ENCODE measurements at regions not wholly inside any gene's neighbourhood (a gene's known extent, or its start where the extent isn't known, plus 50 kb on each side); places are given as distances from the start of the nearest gene placed in this dataset.

- H3K4me3 ChIP-seq = no peak overlapping the region
- H3K9me3 ChIP-seq (ENCODE audit: low read depth) = no peaks in the 10 kb centered on the region
- peaks cover 24% of the 10 kb centered on the region for H3K27me3 ChIP-seq
- H3K27ac ChIP-seq = no peak overlapping the region
- no peak for DNase-seq (ENCODE audit: low read depth in 1 of 2, low spot score in 1 of 2)
- no peaks in the 10 kb centered on the region for H3K36me3 ChIP-seq
- H3K4me1 ChIP-seq (ENCODE audit: low read depth) = peaks cover 13% of the 10 kb centered on the region
- no peak for TF ChIP-seq CTCF (IDR thresholded peaks at IDR 0.05; ENCODE audit: low read depth, low read length)
Observed at GRCh38 chr22:27057717-27058116, 400.3 kb downstream of the MIAT start.

GRCh38 chr22:27060190-27060589 lies 402.8 kb downstream of the MIAT start:
- no peak for DNase-seq (ENCODE audit: low read depth in 1 of 2, low spot score in 1 of 2)
- no peak overlapping the region for H3K27ac ChIP-seq
- H3K36me3 ChIP-seq = no peaks in the 10 kb centered on the region
- TF ChIP-seq CTCF (IDR thresholded peaks at IDR 0.05; ENCODE audit: low read depth, low read length) = no peak
- H3K4me3 ChIP-seq = no peak overlapping the region
- peaks cover 20% of the 10 kb centered on the region for H3K4me1 ChIP-seq (ENCODE audit: low read depth)
- peaks cover 6% of the 10 kb centered on the region for H3K27me3 ChIP-seq
- no peaks in the 10 kb centered on the region for H3K9me3 ChIP-seq (ENCODE audit: low read depth)

- H3K27ac ChIP-seq = no peak overlapping the region
- no peaks in the 10 kb centered on the region for H3K9me3 ChIP-seq (ENCODE audit: low read depth)
- no peak for TF ChIP-seq CTCF (IDR thresholded peaks at IDR 0.05; ENCODE audit: low read depth, low read length)
- H3K36me3 ChIP-seq = no peaks in the 10 kb centered on the region
- DNase-seq (ENCODE audit: low read depth in 1 of 2, low spot score in 1 of 2) = no peak
- no peak overlapping the region for H3K4me3 ChIP-seq
- H3K4me1 ChIP-seq (ENCODE audit: low read depth) = peaks cover 39% of the 10 kb centered on the region
- no peaks in the 10 kb centered on the region for H3K27me3 ChIP-seq
Observed at GRCh38 chr22:27062910-27063309, 405.5 kb downstream of the MIAT start.

GRCh38 chr22:27063406-27063805 lies 406.0 kb downstream of the MIAT start:
- Histone ChIP-seq H3K4me1 (ENCODE audit: low read depth) (peaks cover 41% of the 10 kb centered on the region), H3K27me3 (no peaks in the 10 kb centered on the region), H3K27ac (no peak overlapping the region), H3K4me3 (no peak overlapping the region), H3K36me3 (no peaks in the 10 kb centered on the region), H3K9me3 (ENCODE audit: low read depth) (no peaks in the 10 kb centered on the region)
- DNase-seq (ENCODE audit: low read depth in 1 of 2, low spot score in 1 of 2) = peak in 1 of 2 donors; percentile 6
- TF ChIP-seq CTCF (IDR thresholded peaks at IDR 0.05; ENCODE audit: low read depth, low read length) = no peak

- Histone ChIP-seq H3K4me1 (ENCODE audit: low read depth) (peaks cover 43% of the 10 kb centered on the region), H3K4me3 (no peak overlapping the region), H3K27me3 (no peaks in the 10 kb centered on the region), H3K27ac (no peak overlapping the region), H3K9me3 (ENCODE audit: low read depth) (no peaks in the 10 kb centered on the region), H3K36me3 (no peaks in the 10 kb centered on the region)
- no peak for DNase-seq (ENCODE audit: low read depth in 1 of 2, low spot score in 1 of 2)
- TF ChIP-seq CTCF (IDR thresholded peaks at IDR 0.05; ENCODE audit: low read depth, low read length) = no peak
Observed at GRCh38 chr22:27063841-27064240, 406.5 kb downstream of the MIAT start.

GRCh38 chr22:27064386-27064785 lies 407.0 kb downstream of the MIAT start:
- H3K9me3 ChIP-seq (ENCODE audit: low read depth) = no peaks in the 10 kb centered on the region
- no peak overlapping the region for H3K4me3 ChIP-seq
- H3K27me3 ChIP-seq = no peaks in the 10 kb centered on the region
- peaks cover 43% of the 10 kb centered on the region for H3K4me1 ChIP-seq (ENCODE audit: low read depth)
- no peaks in the 10 kb centered on the region for H3K36me3 ChIP-seq
- no peak overlapping the region for H3K27ac ChIP-seq
- no peak for TF ChIP-seq CTCF (IDR thresholded peaks at IDR 0.05; ENCODE audit: low read depth, low read length)
- no peak for DNase-seq (ENCODE audit: low read depth in 1 of 2, low spot score in 1 of 2)

Data from cardiac muscle cell (in vitro differentiated cells and primary cell).